DND-41 (cell line): ENCODE measurements at regions not wholly inside any gene's neighbourhood (a gene's known extent, or its start where the extent isn't known, plus 50 kb on each side); places are given as distances from the start of the nearest gene placed in this dataset.

Source experiments
- ATAC-seq: fragments of 200-7000 bp; cut with Tn5 transposase; 3 replicates; pipeline ENCODE4 v1.9.1; 2021; ENCODE audit warnings: low read depth; ENCODE audit not compliant: insufficient read depth
- DNase-seq: peaks from one replicate; pipeline ENCODE4 v3.0.0-alpha.2; 2020
- H2AFZ ChIP-seq: 2 replicates; pipeline ENCODE4 v1.6.0; 2012; ENCODE audit warnings: low read depth, low read length
- H3K27ac ChIP-seq: 2 replicates; pipeline ENCODE4 v1.5.1; 2012; ENCODE audit warnings: low read length, inconsistent platforms
- H3K27me3 ChIP-seq: fragments of 200-600 bp; sonication (generic); 2 replicates; pipeline ENCODE4 v1.6.0; 2012; ENCODE audit warnings: low read length, mild to moderate bottlenecking, inconsistent platforms; ENCODE audit not compliant: insufficient read depth, poor library complexity
- H3K36me3 ChIP-seq: 2 replicates; pipeline ENCODE4 v1.5.1; 2012; ENCODE audit warnings: low read length, inconsistent platforms; ENCODE audit not compliant: insufficient read depth
- H3K4me1 ChIP-seq: 2 replicates; pipeline ENCODE4 v1.5.1; 2012; ENCODE audit warnings: mild to moderate bottlenecking, low read length; ENCODE audit not compliant: insufficient read depth
- H3K4me2 ChIP-seq: 2 replicates; pipeline ENCODE4 v1.6.0; 2012; ENCODE audit warnings: mild to moderate bottlenecking, moderate library complexity, low read length, inconsistent platforms; ENCODE audit not compliant: insufficient read depth
- H3K4me3 ChIP-seq, 2 experiments: fragments of 200-600 bp in 1 of 2; shearing (Covaris generic) in 1 of 2; 2 replicates each; pipeline ENCODE4 v1.5.1; 2012 to 2016; ENCODE audit warnings: inconsistent platforms in 2 of 2, low read length in 2 of 2, mild to moderate bottlenecking in 2 of 2, low read depth in 1 of 2, moderate library complexity in 1 of 2
- H3K79me2 ChIP-seq: 2 replicates; pipeline ENCODE4 v1.6.0; 2012; ENCODE audit warnings: low read length, inconsistent platforms; ENCODE audit not compliant: insufficient read depth
- H3K9ac ChIP-seq: 2 replicates; pipeline ENCODE4 v1.6.0; 2012; ENCODE audit warnings: low read depth, mild to moderate bottlenecking, inconsistent platforms, low read length, moderate library complexity
- H3K9me3 ChIP-seq: 2 replicates; pipeline ENCODE4 v1.5.1; 2012; ENCODE audit warnings: low read length, moderate library complexity, mild to moderate bottlenecking, inconsistent platforms; ENCODE audit not compliant: insufficient read depth, severe bottlenecking
- H4K20me1 ChIP-seq: 2 replicates; pipeline ENCODE4 v1.6.0; 2012; ENCODE audit warnings: low read length; ENCODE audit not compliant: insufficient read depth
- EZH2 ChIP-seq: IDR thresholded peaks from 3 replicates; pipeline ENCODE4 v1.6.1; 2012; ENCODE audit warnings: borderline replicate concordance, low read depth, mild to moderate bottlenecking, moderate library complexity, low read length, inconsistent platforms; ENCODE audit not compliant: severe bottlenecking
- TF ChIP-seq, protein P1 (sequence below): IDR thresholded peaks from 2 replicates; pipeline ENCODE4 v1.5.1; 2012; ENCODE audit warnings: borderline replicate concordance, low read length, moderate library complexity, mild to moderate bottlenecking; ENCODE audit not compliant: poor library complexity, severe bottlenecking; ENCODE audit errors: extremely low read depth

- TF ChIP-seq EZH2, result no peak
- TF ChIP-seq, protein P1, sequence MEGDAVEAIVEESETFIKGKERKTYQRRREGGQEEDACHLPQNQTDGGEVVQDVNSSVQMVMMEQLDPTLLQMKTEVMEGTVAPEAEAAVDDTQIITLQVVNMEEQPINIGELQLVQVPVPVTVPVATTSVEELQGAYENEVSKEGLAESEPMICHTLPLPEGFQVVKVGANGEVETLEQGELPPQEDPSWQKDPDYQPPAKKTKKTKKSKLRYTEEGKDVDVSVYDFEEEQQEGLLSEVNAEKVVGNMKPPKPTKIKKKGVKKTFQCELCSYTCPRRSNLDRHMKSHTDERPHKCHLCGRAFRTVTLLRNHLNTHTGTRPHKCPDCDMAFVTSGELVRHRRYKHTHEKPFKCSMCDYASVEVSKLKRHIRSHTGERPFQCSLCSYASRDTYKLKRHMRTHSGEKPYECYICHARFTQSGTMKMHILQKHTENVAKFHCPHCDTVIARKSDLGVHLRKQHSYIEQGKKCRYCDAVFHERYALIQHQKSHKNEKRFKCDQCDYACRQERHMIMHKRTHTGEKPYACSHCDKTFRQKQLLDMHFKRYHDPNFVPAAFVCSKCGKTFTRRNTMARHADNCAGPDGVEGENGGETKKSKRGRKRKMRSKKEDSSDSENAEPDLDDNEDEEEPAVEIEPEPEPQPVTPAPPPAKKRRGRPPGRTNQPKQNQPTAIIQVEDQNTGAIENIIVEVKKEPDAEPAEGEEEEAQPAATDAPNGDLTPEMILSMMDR, result no peak
- Histone ChIP-seq H3K9me3 (no peaks in the 10 kb centered on the region), H3K27me3 (peaks cover 2% of the 10 kb centered on the region), H2AFZ (no peak overlapping the region), H4K20me1 (no peaks in the 10 kb centered on the region), H3K4me2 (no peak overlapping the region), H3K4me3 (no peak overlapping the region), H3K36me3 (no peaks in the 10 kb centered on the region), H3K4me1 (no peaks in the 10 kb centered on the region), H3K27ac (no peak overlapping the region), H3K9ac (no peak overlapping the region), H3K79me2 (no peaks in the 10 kb centered on the region)
- no peak for ATAC-seq
- DNase-seq, result no peak
These were observed 162.9 kb upstream of the RAB4A start for GRCh38 chr1:229107972-229108371.

GRCh38 chr1:229108598-229109201 is 162.2 kb upstream of the RAB4A start:
- no peak for DNase-seq
- no peak overlapping the region for H3K4me2 ChIP-seq
- no peaks in the 10 kb centered on the region for H4K20me1 ChIP-seq

GRCh38 chr1:229109320-229109761 is 161.6 kb upstream of the RAB4A start:
- TF ChIP-seq EZH2, result no peak
- TF ChIP-seq, protein P1, result no peak
- no peaks in the 10 kb centered on the region for H3K36me3 ChIP-seq
- peaks cover 2% of the 10 kb centered on the region for H3K27me3 ChIP-seq
- DNase-seq, result no peak
- no peak overlapping the region for H3K9ac ChIP-seq
- no peak overlapping the region for H3K4me3 ChIP-seq
- H3K9me3 ChIP-seq, result no peaks in the 10 kb centered on the region
- no peak overlapping the region for H2AFZ ChIP-seq
- H4K20me1 ChIP-seq, result no peaks in the 10 kb centered on the region
- no peak overlapping the region for H3K27ac ChIP-seq
- H3K79me2 ChIP-seq, result no peaks in the 10 kb centered on the region
- no peak for ATAC-seq
- H3K4me1 ChIP-seq, result no peaks in the 10 kb centered on the region
- no peak overlapping the region for H3K4me2 ChIP-seq

More at GRCh38 chr1:229108598-229109201, 162.2 kb upstream of the RAB4A start:
- no peak for ATAC-seq
- no peak overlapping the region for H2AFZ ChIP-seq
- no peak overlapping the region for H3K4me3 ChIP-seq
- H3K9ac ChIP-seq, result no peak overlapping the region
- H3K4me1 ChIP-seq, result no peaks in the 10 kb centered on the region
- H3K27me3 ChIP-seq, result peaks cover 2% of the 10 kb centered on the region
- no peaks in the 10 kb centered on the region for H3K9me3 ChIP-seq
- H3K27ac ChIP-seq, result no peak overlapping the region
- no peaks in the 10 kb centered on the region for H3K36me3 ChIP-seq
- no peaks in the 10 kb centered on the region for H3K79me2 ChIP-seq
- TF ChIP-seq, protein P1, result no peak
- no peak for TF ChIP-seq EZH2

DNA sequence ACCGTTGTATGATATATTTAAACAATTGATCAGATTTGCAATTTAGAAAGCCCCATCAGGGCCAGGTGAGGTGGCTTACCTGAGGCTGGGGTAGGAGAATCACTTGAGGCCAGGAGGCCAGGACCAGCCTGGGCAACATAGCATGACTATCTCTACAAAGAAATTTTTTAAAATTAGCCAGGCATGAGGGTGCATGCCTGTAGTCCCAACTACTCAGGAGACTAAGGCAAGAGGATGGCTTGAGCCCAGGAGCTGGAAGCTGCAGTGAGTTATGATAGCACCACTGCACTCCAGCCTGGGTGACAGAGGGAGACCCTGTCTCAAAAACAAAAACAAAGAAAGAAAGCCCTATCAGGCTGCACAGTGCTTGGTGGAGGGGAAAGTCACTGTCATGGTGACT is 159.9 kb upstream of the RAB4A start:
- no peak overlapping the region for H2AFZ ChIP-seq
- no peaks in the 10 kb centered on the region for H3K79me2 ChIP-seq
- no peaks in the 10 kb centered on the region for H4K20me1 ChIP-seq
- TF ChIP-seq, protein P1, result no peak
- no peak for TF ChIP-seq EZH2
- no peak overlapping the region for H3K4me2 ChIP-seq
- no peak overlapping the region for H3K9ac ChIP-seq
- no peak overlapping the region for H3K27ac ChIP-seq
- no peak for DNase-seq
- no peak for ATAC-seq
- no peaks in the 10 kb centered on the region for H3K9me3 ChIP-seq
- no peak overlapping the region for H3K4me3 ChIP-seq
- H3K4me1 ChIP-seq, result no peaks in the 10 kb centered on the region
- no peaks in the 10 kb centered on the region for H3K36me3 ChIP-seq
- peaks cover under 1% of the 10 kb centered on the region for H3K27me3 ChIP-seq
